H1 (cell line): ENCODE measurements at regions not wholly inside any gene's neighbourhood (a gene's known extent, or its start where the extent isn't known, plus 50 kb on each side); places are given as distances from the start of the nearest gene placed in this dataset.

Source experiments
- CTCF ChIA-PET: fragments of 300-600 bp; sonication (Branson Sonifier 250); formaldehyde crosslinking; loops from one replicate; lab custom pipeline; 2021; ENCODE audit not compliant: partially characterized antibody; lab: Charles Lee
- POLR2A ChIA-PET: fragments of 300-600 bp; sonication (Branson Sonifier 250); formaldehyde crosslinking; loops from one replicate; lab custom pipeline; 2021; ENCODE audit warnings: inconsistent platforms; ENCODE audit not compliant: partially characterized antibody; lab: Charles Lee
- DNase-seq, 2 experiments: peaks; one replicate each; pipeline versions ENCODE4 v3.0.0 to v3.0.0-alpha.2; 2010 to 2022; ENCODE audit warnings: low spot score in 2 of 2, low read depth in 1 of 2, mixed read lengths in 1 of 2
- FAIRE-seq: peaks from 2 replicates; lab custom pipeline; 2011; peaks lifted over from hg19 to GRCh38; lab: Jason Lieb, UNC
- H2AFZ ChIP-seq: 2 replicates; pipeline ENCODE4 v1.8.1; 2012; ENCODE audit warnings: low read length, inconsistent platforms
- H2AK5ac ChIP-seq: 2 replicates; pipeline ENCODE4 v1.6.1; 2013; ENCODE audit warnings: low read depth, low read length
- H2BK120ac ChIP-seq: replicated peaks from 2 replicates; pipeline ENCODE3; 2013; ENCODE audit warnings: low read depth, low read length, inconsistent platforms
- H2BK12ac ChIP-seq: 2 replicates; pipeline ENCODE4 v1.6.1; 2013; ENCODE audit warnings: low read depth, low read length
- H2BK15ac ChIP-seq: 2 replicates; pipeline ENCODE4 v1.6.1; 2013; ENCODE audit warnings: low read length
- H2BK20ac ChIP-seq: 2 replicates; pipeline ENCODE4 v1.6.1; 2013; ENCODE audit warnings: low read length
- H2BK5ac ChIP-seq: 2 replicates; pipeline ENCODE4 v1.6.1; 2013; ENCODE audit warnings: low read depth, low read length
- H3K14ac ChIP-seq: 2 replicates; pipeline ENCODE4 v1.6.1; 2013; ENCODE audit warnings: inconsistent platforms; ENCODE audit not compliant: insufficient read length
- H3K18ac ChIP-seq: 2 replicates; pipeline ENCODE4 v1.6.1; 2013; ENCODE audit warnings: low read length; ENCODE audit errors: extremely low read depth
- H3K23ac ChIP-seq: 2 replicates; pipeline ENCODE4 v1.6.1; 2013; ENCODE audit warnings: inconsistent platforms; ENCODE audit not compliant: insufficient read length
- H3K23me2 ChIP-seq: 2 replicates; pipeline ENCODE4 v1.6.1; 2013; ENCODE audit warnings: low read depth, low read length
- H3K27ac ChIP-seq: 2 replicates; pipeline ENCODE4 v1.6.1; 2011; ENCODE audit warnings: low read depth, low read length, inconsistent platforms
- H3K27me3 ChIP-seq, 4 experiments: replicated peaks in 1 of 4; 1 replicate in 1 of 4; 2 replicates in 3 of 4; pipeline versions ENCODE4 v1.6.1 to v1.8.1; 2011 to 2013; ENCODE audit warnings: low read length in 3 of 4, mild to moderate bottlenecking in 3 of 4, inconsistent platforms in 2 of 4, mixed read lengths in 2 of 4, moderate library complexity in 1 of 4; ENCODE audit not compliant: control insufficient read depth in 3 of 4, insufficient read depth in 3 of 4; ENCODE audit errors: extremely low read depth in 1 of 4
- H3K36me3 ChIP-seq, 4 experiments: 2 replicates each; pipeline versions ENCODE4 v1.6.1 to v1.8.1; 2011 to 2013; ENCODE audit warnings: mild to moderate bottlenecking in 4 of 4, low read length in 3 of 4, moderate library complexity in 2 of 4, control low read depth in 1 of 4, inconsistent platforms in 1 of 4; ENCODE audit not compliant: insufficient read depth in 4 of 4, control insufficient read depth in 2 of 4
- H3K4ac ChIP-seq: replicated peaks from 2 replicates; pipeline ENCODE3; 2013; ENCODE audit warnings: low read length, low read depth, mixed read lengths, inconsistent platforms; ENCODE audit not compliant: insufficient read length
- H3K4me1 ChIP-seq, 4 experiments: replicated peaks in 1 of 4; 1 replicate in 1 of 4; 2 replicates in 3 of 4; pipeline versions ENCODE4 v1.6.1 to v1.8.1; 2011 to 2013; ENCODE audit warnings: low read length in 3 of 4, inconsistent platforms in 2 of 4, mixed read lengths in 1 of 4; ENCODE audit not compliant: insufficient read depth in 4 of 4, control insufficient read depth in 3 of 4
- H3K4me2 ChIP-seq, 2 experiments: 2 replicates each; pipeline versions ENCODE4 v1.6.1 to v1.8.1; 2011 to 2013; ENCODE audit warnings: low read depth in 2 of 2, low read length in 2 of 2, control low read depth in 1 of 2, inconsistent platforms in 1 of 2, mild to moderate bottlenecking in 1 of 2; ENCODE audit not compliant: insufficient read depth in 1 of 2
- H3K4me3 ChIP-seq, 4 experiments: fragments of 200-600, 300-600 bp in 1 of 4; sonication (generic), shearing (Covaris generic), sonication (Bioruptor Twin) in 1 of 4; 2 replicates each; pipeline versions ENCODE4 v1.5.1 to v1.8.1; 2011 to 2016; ENCODE audit warnings: low read length in 4 of 4, low read depth in 3 of 4, control low read depth in 2 of 4, inconsistent platforms in 2 of 4, mild to moderate bottlenecking in 2 of 4, mixed read lengths in 1 of 4, moderate library complexity in 1 of 4; ENCODE audit not compliant: insufficient read depth in 2 of 4; ENCODE audit errors: extremely low read depth in 1 of 4
- H3K56ac ChIP-seq: replicated peaks from 2 replicates; pipeline ENCODE3; 2013; ENCODE audit warnings: low read depth, mild to moderate bottlenecking, mixed read lengths, low read length, inconsistent platforms; ENCODE audit not compliant: insufficient read length
- H3K79me1 ChIP-seq: 2 replicates; pipeline ENCODE4 v1.6.1; 2013; ENCODE audit warnings: low read depth, low read length, control low read depth
- H3K79me2 ChIP-seq, 2 experiments: 2 replicates each; pipeline versions ENCODE4 v1.6.1 to v1.8.1; 2012 to 2013; ENCODE audit warnings: low read length in 2 of 2, mild to moderate bottlenecking in 2 of 2, inconsistent platforms in 1 of 2; ENCODE audit not compliant: insufficient read depth in 2 of 2, control insufficient read depth in 1 of 2
- H3K9ac ChIP-seq, 4 experiments: replicated peaks in 1 of 4; 1 replicate in 1 of 4; 2 replicates in 3 of 4; pipeline versions ENCODE4 v1.6.1 to v1.8.1; 2011 to 2013; ENCODE audit warnings: low read depth in 3 of 4, low read length in 3 of 4, control low read depth in 2 of 4, mild to moderate bottlenecking in 2 of 4, moderate library complexity in 2 of 4, inconsistent platforms in 1 of 4; ENCODE audit errors: extremely low read depth in 1 of 4
- H3K9me3 ChIP-seq, 2 experiments: 2 replicates each; pipeline versions ENCODE4 v1.6.1 to v1.8.1; 2012 to 2013; ENCODE audit warnings: mild to moderate bottlenecking in 2 of 2, moderate library complexity in 2 of 2, control low read depth in 1 of 2, inconsistent platforms in 1 of 2, low read depth in 1 of 2, low read length in 1 of 2, mixed read lengths in 1 of 2; ENCODE audit not compliant: insufficient read depth in 2 of 2
- H4K20me1 ChIP-seq, 2 experiments: replicated peaks in 1 of 2; 2 replicates each; pipeline versions ENCODE3 to v1.8.1; 2011 to 2013; ENCODE audit warnings: inconsistent platforms in 2 of 2, low read length in 2 of 2, mild to moderate bottlenecking in 1 of 2; ENCODE audit not compliant: insufficient read depth in 2 of 2, control insufficient read depth in 1 of 2
- H4K5ac ChIP-seq: 2 replicates; pipeline ENCODE4 v1.6.1; 2013; ENCODE audit warnings: low read length, low read depth, mixed read lengths, inconsistent platforms; ENCODE audit not compliant: insufficient read length
- H4K8ac ChIP-seq: 2 replicates; pipeline ENCODE4 v1.8.0; 2013; ENCODE audit warnings: mild to moderate bottlenecking, moderate library complexity, low read length, inconsistent platforms; ENCODE audit not compliant: insufficient read depth; ENCODE audit errors: extremely low read depth
- H4K91ac ChIP-seq: replicated peaks from 2 replicates; pipeline ENCODE3; 2013; ENCODE audit warnings: low read length, mixed read lengths, inconsistent platforms; ENCODE audit not compliant: insufficient read length
- HDAC2 ChIP-seq, 2 experiments: fragments of 300-600 bp in 1 of 2; sonication (generic) in 1 of 2; IDR thresholded peaks; 2 replicates each; pipeline ENCODE4 v1.6.1; 2011 to 2012; ENCODE audit warnings: low read depth in 2 of 2, low read length in 2 of 2, mild to moderate bottlenecking in 2 of 2, moderate library complexity in 2 of 2, borderline replicate concordance in 1 of 2, inconsistent platforms in 1 of 2
- NANOG ChIP-seq: IDR thresholded peaks from 2 replicates; pipeline ENCODE4 v1.6.1; 2011; ENCODE audit warnings: low read length, low read depth, mild to moderate bottlenecking, inconsistent platforms; ENCODE audit not compliant: insufficient read depth, poor library complexity, severe bottlenecking
- POLR2A ChIP-seq, 2 experiments: IDR thresholded peaks; 1 replicate in 1 of 2; 2 replicates in 1 of 2; pipeline ENCODE4 v1.6.1; 2011; ENCODE audit warnings: low read depth in 2 of 2, low read length in 2 of 2, mild to moderate bottlenecking in 2 of 2; ENCODE audit errors: control extremely low read depth in 1 of 2
- POU5F1 ChIP-seq: IDR thresholded peaks from 2 replicates; pipeline ENCODE4 v1.6.1; 2011; ENCODE audit warnings: low read depth, mild to moderate bottlenecking, low read length, moderate library complexity
- TAF1 ChIP-seq: IDR thresholded peaks from 2 replicates; pipeline ENCODE4 v1.6.1; 2011; ENCODE audit warnings: mild to moderate bottlenecking, low read depth, low read length
- WGBS, 2 experiments: shearing (Covaris generic) in 1 of 2; methylation state at CpG; one replicate each; pipeline versions ENCODE4 v1.1.6 to v1.1.7; 2013 to 2015; ENCODE audit warnings: low lambda C conversion rate in 2 of 2, mixed read lengths in 2 of 2, inconsistent platforms in 1 of 2, low coverage in 1 of 2, missing lambda C conversion rate in 1 of 2; ENCODE audit not compliant: insufficient replicate concordance in 2 of 2, insufficient coverage in 1 of 2, insufficient read length in 1 of 2; ENCODE audit errors: extremely low coverage in 1 of 2, missing lambda C conversion rate in 1 of 2; 5-methylcytosine and 5-hydroxymethylcytosine counted together
- TF ChIP-seq, protein P1 (sequence below): IDR thresholded peaks from 2 replicates; pipeline ENCODE4 v1.6.1; 2012; ENCODE audit warnings: inconsistent platforms
- TF ChIP-seq, protein P2 (sequence below), 3 experiments: IDR thresholded peaks; 1 replicate in 2 of 3; 2 replicates in 1 of 3; pipeline versions ENCODE4 v1.5.1 to v1.6.1; 2011; ENCODE audit warnings: low read length in 3 of 3, mild to moderate bottlenecking in 3 of 3, inconsistent platforms in 2 of 3, low read depth in 1 of 3, moderate library complexity in 1 of 3; ENCODE audit not compliant: insufficient read depth in 1 of 3; ENCODE audit errors: control extremely low read depth in 1 of 3

DNA sequence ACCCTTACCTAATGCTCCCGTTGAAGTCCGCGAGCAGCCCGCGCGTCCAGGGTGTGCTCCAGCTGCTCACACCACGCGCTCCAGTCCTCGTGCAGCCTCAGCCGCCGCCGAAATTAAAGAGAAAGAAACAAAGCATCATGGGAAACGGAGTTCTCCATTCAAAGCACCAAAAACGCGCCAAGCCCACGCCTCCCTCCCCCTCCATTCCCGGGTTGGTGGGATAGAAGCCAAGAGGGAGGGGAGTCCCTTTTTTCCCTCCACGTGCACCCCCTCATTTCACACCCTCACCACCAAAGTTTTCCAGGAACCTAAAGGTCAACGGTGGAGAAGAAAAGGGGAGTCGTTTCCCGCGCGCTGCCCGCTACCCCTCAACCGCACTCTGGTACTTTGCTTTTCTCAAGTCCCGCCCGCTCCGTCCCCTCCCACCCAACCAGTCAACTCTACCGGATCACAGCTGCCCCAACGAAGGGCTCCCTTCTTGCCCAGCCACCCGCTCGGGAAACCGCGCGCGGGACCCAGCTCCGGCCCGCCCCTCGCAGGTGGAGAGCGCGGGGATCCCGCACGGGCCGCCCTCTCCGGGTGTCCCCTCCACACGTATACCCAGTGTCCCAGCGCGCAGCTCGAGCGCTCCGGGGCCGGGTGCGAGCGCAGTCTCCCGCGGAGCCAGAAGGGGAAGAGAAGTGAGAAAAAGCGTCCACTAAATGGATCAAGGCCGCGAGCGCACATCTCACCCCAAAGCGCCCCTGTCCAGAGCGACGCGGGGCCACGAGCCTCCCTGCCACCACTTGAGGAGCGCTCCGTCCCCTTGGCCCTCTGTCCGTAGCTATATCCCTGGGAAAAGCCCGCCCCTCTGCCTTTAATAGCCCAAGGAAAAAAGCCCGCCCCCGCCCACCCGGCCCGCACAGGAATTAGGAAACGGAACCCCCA is 65.1 kb upstream of the CCDC160 start:
- no peak for FAIRE-seq
- peak overlapping the region; percentile 71 to 100 (median 80) for H3K4me3 ChIP-seq
- H3K4me1 ChIP-seq: peaks cover 0 to 13% (median 5%) of the 10 kb centered on the region in 4 experiments; a peak in 4 of 7 replicates
- CTCF ChIA-PET: interaction anchor here (1.7 kb wide), 1 partner anchor 82 kb away, joined by 6 read pairs; no protein-coding TSS in a partner anchor
- peaks cover 5 to 53% (median 20%) of the 10 kb centered on the region in 4 experiments; a peak in 6 of 8 replicates for H3K36me3 ChIP-seq
- no peak for DNase-seq
- H3K23me2 ChIP-seq: no peaks in the 10 kb centered on the region
- peak overlapping the region; percentile 62 for H4K8ac ChIP-seq
- H3K14ac ChIP-seq: no peak overlapping the region
- peak overlapping the region; percentile 60 for H4K5ac ChIP-seq
- WGBS, 2 experiments: 1% methylated on average over 29 of the region's 74 CpGs; no CpG with 5 or more reads in 1 of the 2 experiments
- H3K79me2 ChIP-seq: peaks cover 6 to 46% of the 10 kb centered on the region in 2 experiments
- no peak overlapping the region for H3K4ac ChIP-seq
- H2AFZ ChIP-seq: no peak overlapping the region
- peaks cover 2 to 7% of the 10 kb centered on the region in 2 experiments for H4K20me1 ChIP-seq
- H3K79me1 ChIP-seq: no peaks in the 10 kb centered on the region
- no peak overlapping the region for H2AK5ac ChIP-seq
- no peak overlapping the region for H4K91ac ChIP-seq
- no peak overlapping the region for H2BK15ac ChIP-seq
- H3K27me3 ChIP-seq: no peaks in the 10 kb centered on the region
- peak overlapping the region; percentile 59 for H3K56ac ChIP-seq
- no peak overlapping the region for H2BK120ac ChIP-seq
- no peak overlapping the region for H2BK5ac ChIP-seq
- H3K9me3 ChIP-seq: no peaks in the 10 kb centered on the region
- H2BK12ac ChIP-seq: no peak overlapping the region
- peak overlapping the region; percentile 73; the same call in 1 of the 2 replicates for H3K27ac ChIP-seq
- H3K18ac ChIP-seq: peak overlapping the region; percentile 48; the same call in 1 of the 2 replicates
- POLR2A ChIA-PET: interaction anchor here (1.0 to 2.4 kb wide), 5 partner anchors 9 to 18 kb away, joined by 3 to 10 read pairs (median 3); no protein-coding TSS in a partner anchor
- H3K4me2 ChIP-seq: peak overlapping the region; percentile 40 to 65
- H3K23ac ChIP-seq: no peak overlapping the region
- H3K9ac ChIP-seq: peak overlapping the region; percentile 78 to 99 (median 93)
- no peak overlapping the region for H2BK20ac ChIP-seq
- TF ChIP-seq, protein P1, sequence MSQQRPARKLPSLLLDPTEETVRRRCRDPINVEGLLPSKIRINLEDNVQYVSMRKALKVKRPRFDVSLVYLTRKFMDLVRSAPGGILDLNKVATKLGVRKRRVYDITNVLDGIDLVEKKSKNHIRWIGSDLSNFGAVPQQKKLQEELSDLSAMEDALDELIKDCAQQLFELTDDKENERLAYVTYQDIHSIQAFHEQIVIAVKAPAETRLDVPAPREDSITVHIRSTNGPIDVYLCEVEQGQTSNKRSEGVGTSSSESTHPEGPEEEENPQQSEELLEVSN: peak; percentile 97
- TF ChIP-seq NANOG (no peak), POU5F1 (no peak), HDAC2 (IDR thresholded peaks at IDR 0.05; ENCODE audit: borderline replicate concordance in 1 of 2, low read depth in 2 of 2, low read length in 2 of 2) (no peak), TAF1 (peak; percentile 42; the same call in 1 of the 2 replicates), POLR2A (IDR thresholded peaks at IDR 0.05; ENCODE audit: control extremely low read depth in 1 of 2, low read depth in 2 of 2, low read length in 2 of 2) (peak in 1 of 2 experiments; percentile 19; a peak in 1 of 3 replicates)
- TF ChIP-seq, protein P2, sequence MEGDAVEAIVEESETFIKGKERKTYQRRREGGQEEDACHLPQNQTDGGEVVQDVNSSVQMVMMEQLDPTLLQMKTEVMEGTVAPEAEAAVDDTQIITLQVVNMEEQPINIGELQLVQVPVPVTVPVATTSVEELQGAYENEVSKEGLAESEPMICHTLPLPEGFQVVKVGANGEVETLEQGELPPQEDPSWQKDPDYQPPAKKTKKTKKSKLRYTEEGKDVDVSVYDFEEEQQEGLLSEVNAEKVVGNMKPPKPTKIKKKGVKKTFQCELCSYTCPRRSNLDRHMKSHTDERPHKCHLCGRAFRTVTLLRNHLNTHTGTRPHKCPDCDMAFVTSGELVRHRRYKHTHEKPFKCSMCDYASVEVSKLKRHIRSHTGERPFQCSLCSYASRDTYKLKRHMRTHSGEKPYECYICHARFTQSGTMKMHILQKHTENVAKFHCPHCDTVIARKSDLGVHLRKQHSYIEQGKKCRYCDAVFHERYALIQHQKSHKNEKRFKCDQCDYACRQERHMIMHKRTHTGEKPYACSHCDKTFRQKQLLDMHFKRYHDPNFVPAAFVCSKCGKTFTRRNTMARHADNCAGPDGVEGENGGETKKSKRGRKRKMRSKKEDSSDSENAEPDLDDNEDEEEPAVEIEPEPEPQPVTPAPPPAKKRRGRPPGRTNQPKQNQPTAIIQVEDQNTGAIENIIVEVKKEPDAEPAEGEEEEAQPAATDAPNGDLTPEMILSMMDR (IDR thresholded peaks at IDR 0.05; ENCODE audit: control extremely low read depth in 1 of 3, insufficient read depth in 1 of 3, low read depth in 1 of 3, low read length in 3 of 3): no peak
